SK-N-MC (cell line): ENCODE measurements at regions not wholly inside any gene's neighbourhood (a gene's known extent, or its start where the extent isn't known, plus 50 kb on each side); places are given as distances from the start of the nearest gene placed in this dataset.

Experiments used
- EZH2 ChIP-seq: fragments of 200-600 bp; sonication (generic); IDR thresholded peaks from one replicate; pipeline ENCODE4 v1.6.1; 2017; ENCODE audit warnings: antibody characterized with exemption
- POLR2AphosphoS5 ChIP-seq: IDR thresholded peaks from 2 replicates; pipeline ENCODE4 v1.6.1; 2012; ENCODE audit warnings: mild to moderate bottlenecking, low read depth, low read length, borderline replicate concordance

GRCh38 chr13:24092108-24092507, 68.4 kb upstream of the SPATA13 start:
- TF ChIP-seq EZH2 (no peak), POLR2AphosphoS5 (no peak)
